GM18505 (cell line): ENCODE measurements at regions not wholly inside any gene's neighbourhood (a gene's known extent, or its start where the extent isn't known, plus 50 kb on each side); places are given as distances from the start of the nearest gene placed in this dataset.

Source experiments
- ATAC-seq: cut with Tn5 transposase; IDR thresholded peaks from one replicate; pipeline ENCODE4 v1.9.1; 2021; ENCODE audit not compliant: unreplicated experiment
- POLR2A ChIP-seq: IDR thresholded peaks from 4 replicates; pipeline ENCODE4 v1.6.1; 2011; ENCODE audit warnings: borderline replicate concordance; ENCODE audit not compliant: insufficient read depth, insufficient read length; ENCODE audit errors: extremely low read depth

GRCh38 chr21:23247334-23247733 is 2249.1 kb downstream of the NCAM2 start:
- TF ChIP-seq POLR2A = no peak
- no peak for ATAC-seq

GRCh38 chr21:23245255-23245654 is 2247.0 kb downstream of the NCAM2 start:
- ATAC-seq = no peak
- no peak for TF ChIP-seq POLR2A

- ATAC-seq = no peak
- no peak for TF ChIP-seq POLR2A
Measured at GRCh38 chr21:23223882-23224281, 2225.7 kb downstream of the NCAM2 start.

- TF ChIP-seq POLR2A = no peak
- ATAC-seq = no peak
Measured at GRCh38 chr21:23218667-23219066, 2220.5 kb downstream of the NCAM2 start.

- TF ChIP-seq POLR2A = no peak
- ATAC-seq = no peak
Measured at GRCh38 chr21:23217597-23217996, 2219.4 kb downstream of the NCAM2 start.

GRCh38 chr21:23215261-23215660 is 2217.1 kb downstream of the NCAM2 start:
- TF ChIP-seq POLR2A = no peak
- ATAC-seq = no peak
